ENCODE measurements at regions not wholly inside any gene's neighbourhood (a gene's known extent, or its start where the extent isn't known, plus 50 kb on each side); places are given as distances from the start of the nearest gene placed in this dataset.

DNA sequence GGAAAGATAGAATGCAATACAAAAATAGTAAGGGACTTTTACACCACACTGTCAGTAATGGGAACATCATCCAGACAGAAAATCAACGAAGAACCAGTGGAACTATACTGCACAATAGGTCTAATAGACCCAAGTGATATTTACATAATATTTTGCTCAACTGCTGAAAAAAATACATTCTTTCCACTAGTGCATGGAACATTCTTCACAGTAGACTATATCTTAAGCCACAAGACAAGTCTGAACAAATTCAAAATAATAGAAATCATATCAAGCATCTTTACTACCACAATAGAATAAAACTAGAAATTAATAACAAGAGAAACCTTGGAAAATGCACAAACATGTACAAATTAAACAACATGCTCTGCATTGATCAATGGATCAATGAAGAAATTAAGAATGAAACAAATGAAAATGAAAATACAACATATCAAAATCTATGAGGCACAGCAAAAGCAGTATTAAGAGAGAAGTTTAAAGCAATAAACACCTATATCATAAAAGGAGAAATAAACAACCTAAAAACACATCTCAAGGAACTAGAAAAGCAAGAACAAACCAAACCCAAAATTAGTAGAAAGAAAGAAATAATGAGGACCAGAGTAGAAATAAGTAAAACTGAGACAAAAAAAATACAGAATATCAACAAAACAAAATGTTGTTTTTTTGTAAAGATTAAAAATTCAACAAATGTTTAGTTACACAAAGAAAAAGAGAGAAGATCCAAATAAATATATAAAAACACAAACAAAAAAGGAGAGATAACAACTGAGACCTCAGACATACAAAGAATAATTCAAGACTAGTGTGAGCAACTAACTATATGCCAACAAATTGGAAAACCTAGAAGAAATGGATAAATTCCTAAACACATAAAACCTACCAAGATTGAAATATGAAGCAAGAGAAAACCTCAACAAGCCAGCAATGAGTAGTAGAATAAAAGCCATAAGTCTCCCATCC, 51.5 kb upstream of the ANTXR2 start:
- FAIRE-seq (no peak), DNase-seq (ENCODE audit: extremely low spot score, insufficient read length, low read depth) (no peak)

Data from GM18507 (cell line).